ENCODE measurements at regions not wholly inside any gene's neighbourhood (a gene's known extent, or its start where the extent isn't known, plus 50 kb on each side); places are given as distances from the start of the nearest gene placed in this dataset.

- TF ChIP-seq CTCF (conservative IDR thresholded peaks at IDR 0.05) (no peak), EZH2 (IDR thresholded peaks at IDR 0.05; ENCODE audit: low read depth) (no peak)
Measured at GRCh38 chr7:26593393-26593792, 271.0 kb downstream of the SKAP2 start.
